ENCODE measurements at regions not wholly inside any gene's neighbourhood (a gene's known extent, or its start where the extent isn't known, plus 50 kb on each side); places are given as distances from the start of the nearest gene placed in this dataset.
A peak's percentile ranks its signal among the peaks of the same experiment; 100 is the strongest.

DNA sequence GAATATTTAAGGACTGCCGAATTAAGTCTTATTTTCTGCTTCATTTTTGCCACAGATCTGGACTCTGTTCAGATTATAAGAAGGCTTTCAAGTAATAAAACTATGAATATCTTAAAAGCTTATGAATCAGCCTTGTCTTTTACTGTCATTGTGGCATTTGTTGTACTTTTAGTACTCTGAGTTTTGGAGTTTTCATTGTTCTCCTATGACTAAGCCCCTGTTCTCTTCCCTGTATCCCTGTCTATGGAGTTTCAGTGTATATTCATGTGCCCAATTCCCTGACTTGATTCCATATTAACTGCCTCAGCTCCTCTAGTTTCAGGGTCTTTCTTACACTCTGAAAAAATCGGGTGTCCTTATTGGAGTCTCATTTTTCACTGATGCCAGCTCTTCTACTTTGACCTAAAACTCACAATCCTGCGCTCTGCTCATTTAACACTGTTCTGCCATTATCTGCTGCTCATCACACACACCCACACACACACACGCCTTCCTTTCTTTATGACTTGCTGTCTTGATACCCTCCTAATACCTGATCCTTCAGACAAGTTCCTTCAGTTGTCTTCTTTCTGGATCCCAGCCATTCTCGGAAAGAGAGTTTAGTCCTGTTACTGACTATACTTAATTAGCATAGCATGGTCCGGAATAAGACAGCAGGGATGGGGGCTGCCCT, 511.8 kb downstream of the CPS1 start:
- H3K4me3 ChIP-seq (replicated peaks; ENCODE audit: low read depth, low read length) = no peak overlapping the region
- peak; percentile 11 for DNase-seq (ENCODE audit: low read depth)
- TF ChIP-seq, protein P1, sequence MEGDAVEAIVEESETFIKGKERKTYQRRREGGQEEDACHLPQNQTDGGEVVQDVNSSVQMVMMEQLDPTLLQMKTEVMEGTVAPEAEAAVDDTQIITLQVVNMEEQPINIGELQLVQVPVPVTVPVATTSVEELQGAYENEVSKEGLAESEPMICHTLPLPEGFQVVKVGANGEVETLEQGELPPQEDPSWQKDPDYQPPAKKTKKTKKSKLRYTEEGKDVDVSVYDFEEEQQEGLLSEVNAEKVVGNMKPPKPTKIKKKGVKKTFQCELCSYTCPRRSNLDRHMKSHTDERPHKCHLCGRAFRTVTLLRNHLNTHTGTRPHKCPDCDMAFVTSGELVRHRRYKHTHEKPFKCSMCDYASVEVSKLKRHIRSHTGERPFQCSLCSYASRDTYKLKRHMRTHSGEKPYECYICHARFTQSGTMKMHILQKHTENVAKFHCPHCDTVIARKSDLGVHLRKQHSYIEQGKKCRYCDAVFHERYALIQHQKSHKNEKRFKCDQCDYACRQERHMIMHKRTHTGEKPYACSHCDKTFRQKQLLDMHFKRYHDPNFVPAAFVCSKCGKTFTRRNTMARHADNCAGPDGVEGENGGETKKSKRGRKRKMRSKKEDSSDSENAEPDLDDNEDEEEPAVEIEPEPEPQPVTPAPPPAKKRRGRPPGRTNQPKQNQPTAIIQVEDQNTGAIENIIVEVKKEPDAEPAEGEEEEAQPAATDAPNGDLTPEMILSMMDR (IDR thresholded peaks at IDR 0.05; ENCODE audit: low read length, missing control alignments) = no peak

DNA sequence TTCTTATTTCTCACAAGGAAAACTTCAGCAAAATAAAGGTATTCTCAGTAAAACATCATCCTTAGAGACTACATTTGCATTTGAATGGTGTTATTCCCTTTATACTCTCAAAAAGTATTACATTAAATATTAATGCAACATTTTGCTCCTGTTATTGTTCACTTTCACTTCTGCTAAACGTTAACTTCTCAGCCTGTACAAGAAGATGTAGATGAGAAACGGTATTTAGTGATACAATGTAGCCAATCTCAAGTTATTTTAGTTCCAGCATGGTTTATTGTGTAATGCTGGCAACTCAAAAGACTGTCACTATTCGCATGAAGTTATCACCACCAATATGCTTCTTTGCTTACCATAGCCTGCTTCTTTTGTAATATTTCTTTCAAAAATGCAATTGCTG, 514.1 kb downstream of the CPS1 start:
- no peak for DNase-seq (ENCODE audit: low read depth)
- TF ChIP-seq, protein P1 (IDR thresholded peaks at IDR 0.05; ENCODE audit: low read length, missing control alignments) = no peak
- H3K4me3 ChIP-seq (replicated peaks; ENCODE audit: low read depth, low read length) = no peak overlapping the region

DNA sequence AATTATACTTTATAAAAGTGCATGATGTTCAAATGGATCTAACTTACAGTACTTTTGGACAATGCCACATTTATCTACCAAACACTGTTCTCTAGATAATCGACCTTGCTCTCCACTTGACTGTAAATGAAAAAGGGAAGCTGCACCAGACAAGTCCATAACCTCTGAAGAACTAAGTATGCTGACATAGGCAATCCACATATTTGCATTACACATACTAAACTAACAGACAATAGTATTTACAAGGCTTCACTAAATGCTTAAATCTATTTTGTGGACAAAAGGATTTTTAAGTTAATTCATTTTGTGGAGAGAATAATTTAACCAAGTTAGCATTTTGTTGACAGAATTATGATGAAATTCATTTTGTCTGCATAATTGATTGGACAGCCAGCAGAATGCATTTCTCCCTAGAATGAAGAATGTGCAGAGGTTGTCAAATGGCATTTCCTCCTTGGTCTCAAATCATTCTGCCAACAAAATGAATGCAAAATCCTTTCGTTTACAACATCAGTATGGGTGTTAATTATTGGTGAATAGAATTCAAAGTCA, 520.9 kb downstream of the CPS1 start:
- TF ChIP-seq, protein P1 (IDR thresholded peaks at IDR 0.05; ENCODE audit: low read length, missing control alignments) = no peak
- no peak overlapping the region for H3K4me3 ChIP-seq (replicated peaks; ENCODE audit: low read depth, low read length)
- no peak for DNase-seq (ENCODE audit: low read depth)

DNA sequence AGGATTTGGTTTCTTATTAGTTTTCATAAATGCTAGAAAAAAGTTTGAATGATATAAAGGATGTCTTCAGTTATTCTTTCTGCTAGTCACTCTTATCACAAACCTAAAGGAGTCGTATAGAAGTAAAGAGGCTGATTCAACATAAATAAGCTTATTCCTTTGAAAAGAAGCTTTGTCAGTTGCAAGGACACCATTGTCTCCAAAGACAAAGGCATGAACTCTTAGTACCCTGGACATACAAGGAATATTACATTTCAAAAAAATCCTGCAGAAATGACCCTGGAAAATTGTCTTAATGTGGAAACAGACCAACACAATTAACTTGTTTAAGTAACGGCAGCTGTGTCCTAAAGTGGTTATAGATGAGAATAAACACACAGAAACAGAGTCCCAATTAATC, 528.0 kb downstream of the CPS1 start:
- no peak for DNase-seq (ENCODE audit: low read depth)
- TF ChIP-seq, protein P1 (IDR thresholded peaks at IDR 0.05; ENCODE audit: low read length, missing control alignments) = no peak
- no peak overlapping the region for H3K4me3 ChIP-seq (replicated peaks; ENCODE audit: low read depth, low read length)

DNA sequence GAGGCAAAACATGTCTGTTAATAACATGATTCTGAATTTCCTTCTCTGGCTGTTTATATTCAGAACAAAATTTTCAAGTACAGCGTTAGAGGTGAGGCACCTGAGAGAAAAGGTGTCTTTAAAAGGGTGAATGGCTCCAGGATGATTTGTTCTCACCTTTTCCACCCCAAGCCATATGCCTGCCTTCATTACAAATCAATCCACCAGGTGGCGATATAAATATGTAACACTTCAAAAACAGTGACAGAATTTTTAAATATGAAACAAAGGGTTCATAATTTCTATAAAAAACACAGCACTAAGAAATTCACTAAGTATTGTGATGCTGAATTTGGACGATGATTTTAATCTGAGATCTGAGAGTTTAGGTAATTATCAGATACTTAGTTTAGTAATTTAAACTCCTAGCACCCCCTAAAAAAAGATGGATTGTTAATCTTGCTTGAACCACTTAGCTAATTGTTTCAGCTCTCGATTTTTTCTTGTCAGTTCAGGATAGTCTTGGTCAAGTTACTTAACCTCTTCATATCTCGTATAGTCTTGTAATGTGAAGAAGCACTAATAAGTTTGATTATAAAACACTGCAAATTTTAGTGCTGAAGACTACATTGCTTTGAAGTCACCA, 528.8 kb downstream of the CPS1 start:
- H3K4me3 ChIP-seq (replicated peaks; ENCODE audit: low read depth, low read length) = no peak overlapping the region
- TF ChIP-seq, protein P1 (IDR thresholded peaks at IDR 0.05; ENCODE audit: low read length, missing control alignments) = peak; percentile 68
- DNase-seq (ENCODE audit: low read depth) = peak; percentile 62

DNA sequence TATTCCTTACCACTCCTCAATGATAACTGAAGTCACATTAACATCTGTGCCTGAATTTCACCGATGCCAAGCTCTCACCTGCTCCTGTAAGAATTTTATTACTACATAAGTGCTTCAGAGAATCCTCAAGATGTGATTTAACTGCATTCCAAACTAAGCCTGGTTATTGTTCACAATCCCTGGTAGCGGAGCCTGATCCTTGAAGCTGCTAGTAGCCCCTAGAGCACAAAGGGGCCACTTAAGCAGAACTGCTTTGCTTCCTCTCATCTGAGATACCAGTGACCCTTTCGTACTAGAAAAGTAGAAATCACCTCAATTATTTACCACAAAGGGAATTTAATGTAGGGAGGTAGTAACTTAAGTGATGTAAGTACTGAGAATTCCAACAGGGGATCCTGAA, 529.6 kb downstream of the CPS1 start:
- no peak for DNase-seq (ENCODE audit: low read depth)
- TF ChIP-seq, protein P1 (IDR thresholded peaks at IDR 0.05; ENCODE audit: low read length, missing control alignments) = no peak
- H3K4me3 ChIP-seq (replicated peaks; ENCODE audit: low read depth, low read length) = no peak overlapping the region

All from fibroblast of pulmonary artery (primary cell).